GM21367 (cell line): ENCODE measurements at regions not wholly inside any gene's neighbourhood (a gene's known extent, or its start where the extent isn't known, plus 50 kb on each side); places are given as distances from the start of the nearest gene placed in this dataset.

Experiments
- ATAC-seq: cut with Tn5 transposase; IDR thresholded peaks from one replicate; pipeline ENCODE4 v1.9.1; 2021; ENCODE audit not compliant: unreplicated experiment

GRCh38 chr10:76735866-76736265 lies 901.7 kb downstream of the KCNMA1 start:
- ATAC-seq = no peak

GRCh38 chr10:76733441-76733936 lies 904.1 kb downstream of the KCNMA1 start:
- no peak for ATAC-seq

- no peak for ATAC-seq
Measured at GRCh38 chr10:76732306-76732705, 905.3 kb downstream of the KCNMA1 start.

- ATAC-seq = no peak
Measured at GRCh38 chr10:76729841-76730487, 907.6 kb downstream of the KCNMA1 start.

GRCh38 chr10:76729346-76729745 lies 908.3 kb downstream of the KCNMA1 start:
- ATAC-seq = no peak

- no peak for ATAC-seq
Measured at GRCh38 chr10:76727038-76727437, 910.6 kb downstream of the KCNMA1 start.

GRCh38 chr10:76723844-76724243 lies 913.8 kb downstream of the KCNMA1 start:
- ATAC-seq = no peak

GRCh38 chr10:76721891-76722505 lies 915.6 kb downstream of the KCNMA1 start:
- no peak for ATAC-seq

GRCh38 chr10:76719006-76719405 lies 918.6 kb downstream of the KCNMA1 start:
- no peak for ATAC-seq

- no peak for ATAC-seq
Measured at GRCh38 chr10:76717141-76717540, 920.5 kb downstream of the KCNMA1 start.

GRCh38 chr10:76711222-76711997 lies 926.2 kb downstream of the KCNMA1 start:
- no peak for ATAC-seq

- no peak for ATAC-seq
Measured at GRCh38 chr10:76700241-76700640, 937.4 kb downstream of the KCNMA1 start.

GRCh38 chr10:76697923-76698322 lies 939.7 kb downstream of the KCNMA1 start:
- ATAC-seq = no peak

- no peak for ATAC-seq
Measured at GRCh38 chr10:76695069-76695468, 942.5 kb downstream of the KCNMA1 start.

GRCh38 chr10:76686201-76686600 lies 951.4 kb downstream of the KCNMA1 start:
- ATAC-seq = no peak

GRCh38 chr10:76684968-76685367 lies 952.6 kb downstream of the KCNMA1 start:
- no peak for ATAC-seq

GRCh38 chr10:76681153-76681552 lies 956.5 kb downstream of the KCNMA1 start:
- ATAC-seq = no peak

GRCh38 chr10:76679030-76679429 lies 958.6 kb downstream of the KCNMA1 start:
- ATAC-seq = no peak

- ATAC-seq = no peak
Measured at GRCh38 chr10:76675951-76676587, 961.5 kb downstream of the KCNMA1 start.

- no peak for ATAC-seq
Measured at GRCh38 chr10:76675561-76675950, 962.1 kb downstream of the KCNMA1 start.
